Left lung (tissue), 4 donors: ENCODE measurements at regions not wholly inside any gene's neighbourhood (a gene's known extent, or its start where the extent isn't known, plus 50 kb on each side); places are given as distances from the start of the nearest gene placed in this dataset.

Source experiments
- ATAC-seq: fragments of 200-7000 bp; cut with Tn5 transposase; one replicate; pipeline ENCODE4 v1.9.1; 2020; ENCODE audit warnings: moderate library complexity
- DNase-seq, 4 donors: peaks; one replicate each; pipeline ENCODE4 v3.0.0-alpha.2; 2013 to 2020
- H3K27ac ChIP-seq, 2 donors: fragments of 200-600 bp; sonication (generic) in 1 of 2; one replicate each; pipeline versions ENCODE4 v1.5.0 to v1.8.0; 2020 to 2021
- H3K27me3 ChIP-seq, 2 donors: fragments of 200-600 bp; sonication (generic) in 1 of 2; one replicate each; pipeline versions ENCODE4 v1.5.0 to v1.8.0; 2020 to 2021
- H3K36me3 ChIP-seq, 2 donors: fragments of 200-600 bp; sonication (generic) in 1 of 2; one replicate each; pipeline versions ENCODE4 v1.5.0 to v1.8.0; 2020 to 2021
- H3K4me1 ChIP-seq, 2 donors: fragments of 200-600 bp; one replicate each; pipeline ENCODE4 v1.8.0; 2021
- H3K4me3 ChIP-seq, 2 donors: fragments of 200-600 bp; sonication (generic) in 1 of 2; one replicate each; pipeline versions ENCODE4 v1.5.0 to v1.8.0; 2020 to 2021; ENCODE audit warnings: mild to moderate bottlenecking in 1 of 2
- H3K9me3 ChIP-seq, 2 donors: fragments of 200-600 bp; sonication (generic) in 1 of 2; one replicate each; pipeline versions ENCODE4 v1.5.0 to v1.8.0; 2020 to 2021
- CTCF ChIP-seq, 2 donors: fragments of 200-600 bp; sonication (generic) in 1 of 2; IDR thresholded peaks; one replicate each; pipeline versions ENCODE4 v1.5.0 to v1.8.0; 2021; ENCODE audit warnings: antibody characterized with exemption in 2 of 2
- intact Hi-C, 2 donors: fragments of 100-400 bp; cut with DNase I; formaldehyde crosslinking; loops; one replicate each; pipeline versions ENCODE4 v1.11.2 to v1.14.2; 2022
- donor health status: DM: no; HTN: yes; CAD: no.
- donor health status: DM: no; HTN: no; CAD: no.

- DNase-seq (no peak), ATAC-seq (no peak)
- intact Hi-C loops: no loop called here
- no peaks in the 10 kb centered on the region for H3K27me3 ChIP-seq
- H3K4me1 ChIP-seq: no peaks in the 10 kb centered on the region
- peaks cover 0 to 10% of the 10 kb centered on the region in 2 donors for H3K9me3 ChIP-seq
- no peaks in the 10 kb centered on the region for H3K36me3 ChIP-seq
- H3K27ac ChIP-seq: no peak overlapping the region
- no peak for TF ChIP-seq CTCF (IDR thresholded peaks at IDR 0.05)
- H3K4me3 ChIP-seq: no peak overlapping the region
Observed at GRCh38 chr2:125584732-125585131, 1071.2 kb upstream of the GYPC start.

GRCh38 chr2:125588780-125589179 is 1067.2 kb upstream of the GYPC start:
- Histone ChIP-seq H3K9me3 (peaks cover 0 to 16% of the 10 kb centered on the region in 2 donors), H3K4me1 (no peaks in the 10 kb centered on the region), H3K36me3 (no peaks in the 10 kb centered on the region), H3K27me3 (no peaks in the 10 kb centered on the region), H3K4me3 (no peak overlapping the region), H3K27ac (no peak overlapping the region)
- intact Hi-C loops: no loop called here
- no peak for TF ChIP-seq CTCF (IDR thresholded peaks at IDR 0.05)
- ATAC-seq: no peak
- DNase-seq: no peak

- no peak for ATAC-seq
- Histone ChIP-seq H3K4me3 (no peak overlapping the region), H3K36me3 (no peaks in the 10 kb centered on the region), H3K27ac (no peak overlapping the region), H3K27me3 (no peaks in the 10 kb centered on the region), H3K4me1 (no peaks in the 10 kb centered on the region), H3K9me3 (peaks cover 0 to 16% of the 10 kb centered on the region in 2 donors)
- no peak for TF ChIP-seq CTCF (IDR thresholded peaks at IDR 0.05)
- intact Hi-C loops: no loop called here
- DNase-seq: no peak
Observed at GRCh38 chr2:125591954-125592353, 1064.0 kb upstream of the GYPC start.

GRCh38 chr2:125593036-125593435 is 1062.9 kb upstream of the GYPC start:
- Histone ChIP-seq H3K36me3 (no peaks in the 10 kb centered on the region), H3K27me3 (no peaks in the 10 kb centered on the region), H3K27ac (no peak overlapping the region), H3K9me3 (peaks cover 0 to 15% of the 10 kb centered on the region in 2 donors), H3K4me3 (no peak overlapping the region), H3K4me1 (no peaks in the 10 kb centered on the region)
- intact Hi-C loops: no loop called here
- no peak for TF ChIP-seq CTCF (IDR thresholded peaks at IDR 0.05)
- DNase-seq (no peak), ATAC-seq (no peak)

GRCh38 chr2:125596612-125597011 is 1059.3 kb upstream of the GYPC start:
- H3K27me3 ChIP-seq: no peaks in the 10 kb centered on the region
- intact Hi-C loops: no loop called here
- DNase-seq (no peak), ATAC-seq (no peak)
- H3K36me3 ChIP-seq: no peaks in the 10 kb centered on the region
- H3K4me1 ChIP-seq: no peaks in the 10 kb centered on the region
- no peak overlapping the region for H3K4me3 ChIP-seq
- no peak for TF ChIP-seq CTCF (IDR thresholded peaks at IDR 0.05)
- no peaks in the 10 kb centered on the region for H3K9me3 ChIP-seq
- no peak overlapping the region for H3K27ac ChIP-seq
